HG02973 (cell line): ENCODE measurements at regions not wholly inside any gene's neighbourhood (a gene's known extent, or its start where the extent isn't known, plus 50 kb on each side); places are given as distances from the start of the nearest gene placed in this dataset.
"Not testable (repeated sequence)": the region's sequence is repeated elsewhere in the genome, so short reads cannot be mapped to it uniquely, and the experiment has no call there.

Experiments used
- ATAC-seq: cut with Tn5 transposase; IDR thresholded peaks from one replicate; pipeline ENCODE4 v1.9.1; 2021; ENCODE audit warnings: moderate library complexity; ENCODE audit not compliant: unreplicated experiment

DNA sequence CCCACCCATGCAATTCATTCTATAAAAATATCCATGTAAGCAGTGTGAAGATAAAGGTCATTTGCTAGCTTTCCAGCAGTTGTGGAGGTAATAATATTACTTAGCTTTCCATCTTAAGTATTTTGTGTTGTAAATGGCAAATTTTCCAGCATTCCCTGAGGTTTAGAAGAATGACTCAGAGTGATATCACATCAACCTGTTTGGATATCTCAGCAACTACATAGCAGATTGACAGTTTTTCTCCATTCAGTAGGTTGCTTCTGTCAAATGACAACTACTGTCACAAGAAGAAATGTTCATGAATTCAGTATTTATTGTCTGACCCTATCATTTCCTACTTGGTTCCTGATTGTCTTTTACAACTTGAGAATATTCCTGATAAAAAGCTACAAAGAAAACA is 434.9 kb upstream of the GALNTL6 start:
- ATAC-seq: no peak

DNA sequence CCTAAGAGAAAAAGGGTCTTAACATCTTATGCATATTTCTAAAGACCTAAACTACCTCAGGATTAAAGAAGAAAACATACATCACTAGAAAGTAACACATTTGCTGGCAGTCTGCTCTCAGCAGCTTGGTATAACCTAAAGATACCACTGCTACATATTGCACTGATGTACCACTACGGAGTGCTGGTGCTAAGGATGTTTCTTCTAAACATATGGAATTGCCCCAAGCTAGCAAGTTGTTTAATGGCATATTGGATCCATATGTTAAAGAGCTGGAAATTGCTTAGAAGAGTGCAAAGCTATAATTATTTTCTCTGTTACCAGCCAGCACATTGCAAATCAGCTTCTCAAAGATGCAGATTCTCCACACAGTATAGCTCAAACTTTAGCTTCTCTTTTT is 436.5 kb upstream of the GALNTL6 start:
- ATAC-seq: no peak

DNA sequence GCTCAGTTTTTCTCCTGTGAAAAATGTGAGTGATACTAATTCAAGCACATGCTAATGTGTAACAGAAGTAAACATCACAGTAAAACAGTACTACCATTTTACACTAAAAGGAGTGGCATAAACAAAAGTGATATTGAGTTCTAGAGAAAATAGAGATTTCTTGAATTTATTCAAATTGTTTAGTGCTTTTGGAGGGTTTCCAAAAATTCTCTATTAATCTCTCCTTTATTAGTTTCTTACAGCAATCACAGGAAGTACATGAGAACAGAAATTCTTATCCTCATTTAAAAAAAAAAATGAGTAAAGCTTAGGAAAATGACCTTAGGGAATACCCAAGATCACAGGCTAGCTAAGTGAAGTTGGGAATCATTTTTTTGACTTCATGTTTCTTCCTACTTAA is 459.7 kb upstream of the GALNTL6 start:
- ATAC-seq: no peak

DNA sequence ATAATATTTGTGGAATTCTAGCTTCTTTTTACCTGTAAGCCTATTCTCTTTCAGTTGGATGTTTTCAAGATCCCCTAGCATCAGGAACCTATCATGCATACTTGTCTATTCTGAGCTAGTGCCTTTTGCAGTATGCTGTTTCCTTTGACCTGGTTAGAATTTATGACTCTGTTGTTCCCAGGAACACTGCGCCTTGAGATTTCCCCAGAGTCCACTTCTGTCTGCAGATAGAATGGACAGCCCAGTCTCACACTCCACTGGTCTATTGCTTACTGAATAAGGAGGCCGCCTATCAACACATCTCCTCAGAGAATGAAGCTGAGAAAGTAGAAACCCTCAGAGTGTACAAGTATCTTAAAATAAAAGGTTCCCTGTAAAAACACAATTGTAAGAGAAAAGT is 465.1 kb upstream of the GALNTL6 start:
- ATAC-seq: no peak

DNA sequence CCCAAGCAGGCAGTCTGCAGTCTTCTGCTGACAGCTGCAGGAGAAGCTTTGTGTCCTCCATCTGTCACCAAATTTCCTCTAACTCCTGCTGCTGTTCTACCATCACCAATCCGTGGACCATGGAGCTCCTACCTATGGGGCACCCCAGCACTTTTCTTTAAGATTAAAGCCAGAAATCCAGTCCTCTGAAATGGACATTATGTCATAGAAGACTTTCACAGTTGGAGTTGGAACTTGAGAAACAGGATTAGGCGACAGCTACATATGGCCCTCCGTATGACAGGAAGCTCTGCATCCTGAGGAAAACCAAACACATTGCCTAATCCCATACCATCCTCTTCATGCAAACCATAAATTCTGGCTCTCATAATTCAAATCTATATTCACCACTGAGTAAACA is 470.6 kb upstream of the GALNTL6 start:
- no peak for ATAC-seq

DNA sequence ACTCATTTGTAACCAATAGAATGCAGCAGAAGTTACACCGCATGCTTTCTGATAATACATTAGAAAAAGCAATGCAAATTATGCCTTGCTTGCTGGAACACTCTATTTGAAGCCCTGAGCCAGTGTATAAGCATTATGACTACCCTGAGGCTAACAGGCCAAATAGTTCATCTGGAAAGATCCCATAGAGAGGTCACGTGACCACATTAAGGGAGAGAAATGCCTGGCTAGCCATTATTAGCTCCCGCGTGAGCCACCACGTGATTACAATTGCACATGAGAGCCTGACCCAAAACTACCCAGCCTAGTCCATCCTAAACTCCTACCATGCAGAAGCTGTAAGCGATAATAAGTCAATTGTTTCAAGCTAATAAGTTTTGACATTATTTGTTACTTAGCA is 472.9 kb upstream of the GALNTL6 start:
- no peak for ATAC-seq

DNA sequence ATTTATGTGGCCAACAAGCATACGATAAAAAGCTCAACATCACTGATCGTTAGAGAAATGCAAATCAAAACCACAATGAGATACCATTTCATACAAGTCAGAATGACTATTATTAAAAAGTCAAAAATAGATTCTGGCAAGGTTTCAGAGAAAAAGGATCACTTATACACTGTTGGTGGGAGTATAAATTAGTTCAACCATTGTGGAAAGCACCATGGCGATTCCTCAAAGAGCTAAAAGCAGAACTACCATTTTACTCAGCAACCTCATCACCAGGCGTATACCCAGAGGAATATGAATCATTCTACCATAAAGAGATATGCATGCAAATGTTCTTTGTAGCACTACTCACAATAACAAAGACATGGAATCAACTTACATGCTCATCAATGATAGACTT is 478.7 kb upstream of the GALNTL6 start:
- peak; percentile 86 for ATAC-seq

DNA sequence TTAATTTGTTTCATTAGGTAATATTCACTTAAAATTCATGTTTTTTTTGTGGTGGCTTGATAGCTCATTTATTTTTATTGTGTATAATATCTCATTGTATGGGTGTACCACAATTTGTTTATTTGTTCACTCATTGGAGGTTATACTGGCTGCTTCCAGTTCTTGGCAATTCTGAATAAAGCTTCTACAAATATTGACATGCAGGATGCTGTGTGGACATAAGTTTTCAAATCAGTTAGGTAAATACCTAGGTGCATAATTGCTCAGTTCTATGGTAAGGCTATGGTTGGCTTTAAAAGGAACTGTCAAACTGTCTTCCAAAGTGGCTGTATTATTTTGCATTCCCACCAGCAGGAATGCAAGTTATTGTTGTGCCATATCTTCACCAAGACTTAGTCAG is 504.5 kb upstream of the GALNTL6 start:
- no peak for ATAC-seq

DNA sequence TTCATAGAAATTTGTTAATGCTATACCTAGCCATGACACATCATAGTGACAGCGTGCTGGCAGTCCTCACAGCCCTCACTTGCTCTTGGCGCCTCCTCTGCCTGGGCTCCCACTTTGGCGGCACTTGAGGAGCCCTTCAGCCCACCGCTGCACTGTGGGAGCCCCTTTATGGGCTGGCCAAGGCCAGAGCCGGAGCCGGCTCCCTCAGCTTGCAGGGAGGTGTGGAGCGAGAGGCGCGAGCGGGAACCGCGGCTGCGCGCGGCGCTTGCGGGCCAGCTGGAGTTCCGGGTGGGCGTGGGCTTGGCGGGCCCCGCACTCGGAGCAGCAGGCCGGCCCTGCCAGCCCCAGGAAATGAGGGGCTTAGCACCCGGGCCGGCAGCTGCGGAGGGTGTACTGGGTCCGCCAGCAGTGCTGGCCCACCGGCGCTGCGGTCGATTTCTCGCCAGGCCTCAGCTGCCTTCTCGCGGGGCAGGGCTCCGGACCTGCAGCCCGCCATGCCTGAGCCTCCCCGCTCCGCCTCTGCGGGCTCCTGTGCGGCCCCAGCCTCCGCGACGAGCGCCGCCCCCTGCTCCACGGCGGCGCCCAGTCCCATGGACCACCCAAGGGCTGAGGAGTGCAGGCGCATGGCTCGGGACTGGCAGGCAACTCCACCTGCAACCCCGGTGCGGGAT is 515.0 kb upstream of the GALNTL6 start:
- not testable (repeated sequence) for ATAC-seq

DNA sequence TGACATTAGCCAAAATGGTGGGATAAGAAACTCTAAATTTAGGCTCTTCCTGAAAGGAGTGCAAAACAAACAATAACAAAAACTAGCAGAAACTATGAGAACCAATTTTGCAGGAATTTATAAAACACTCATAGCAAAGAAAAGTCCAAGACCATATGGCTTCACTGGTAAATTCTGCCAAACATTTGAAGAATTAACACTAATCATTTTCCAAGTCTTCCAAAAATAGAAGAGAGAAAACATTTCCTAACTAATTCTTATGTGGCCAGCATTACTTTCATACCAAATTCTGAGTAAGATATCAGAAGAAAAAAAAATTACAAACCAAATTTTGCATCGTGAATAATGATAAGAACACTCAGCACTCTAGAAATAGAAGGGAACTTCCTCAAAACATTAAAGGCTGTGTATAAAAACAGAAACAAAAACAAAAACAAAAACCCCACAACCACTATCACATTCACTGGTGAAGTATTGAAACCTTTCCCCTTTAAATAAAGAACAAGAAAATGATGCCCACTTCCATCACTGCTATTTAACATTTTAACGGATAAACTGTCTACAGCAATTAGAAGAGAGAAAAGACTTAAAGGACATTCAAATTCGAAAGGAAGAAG is 524.3 kb upstream of the GALNTL6 start:
- no peak for ATAC-seq

DNA sequence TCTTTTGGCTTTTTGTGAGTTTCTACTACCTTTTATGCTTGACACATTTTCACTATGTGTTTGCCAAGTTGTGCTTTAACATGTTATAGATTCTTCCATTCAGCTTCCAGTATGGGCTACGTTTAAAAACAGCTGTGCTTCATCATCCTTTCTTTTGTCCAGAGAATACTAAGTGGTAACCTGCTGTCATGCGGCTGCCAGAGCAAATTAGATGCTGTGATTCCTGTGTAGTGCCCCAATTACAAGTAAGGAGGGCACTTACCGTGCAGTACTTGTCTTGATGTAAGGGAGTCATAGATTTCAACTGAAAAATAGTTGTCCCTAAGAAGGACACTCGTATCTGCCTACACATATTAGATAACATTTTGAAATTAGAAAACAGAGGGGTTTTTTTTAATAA is 531.8 kb upstream of the GALNTL6 start:
- ATAC-seq: no peak

DNA sequence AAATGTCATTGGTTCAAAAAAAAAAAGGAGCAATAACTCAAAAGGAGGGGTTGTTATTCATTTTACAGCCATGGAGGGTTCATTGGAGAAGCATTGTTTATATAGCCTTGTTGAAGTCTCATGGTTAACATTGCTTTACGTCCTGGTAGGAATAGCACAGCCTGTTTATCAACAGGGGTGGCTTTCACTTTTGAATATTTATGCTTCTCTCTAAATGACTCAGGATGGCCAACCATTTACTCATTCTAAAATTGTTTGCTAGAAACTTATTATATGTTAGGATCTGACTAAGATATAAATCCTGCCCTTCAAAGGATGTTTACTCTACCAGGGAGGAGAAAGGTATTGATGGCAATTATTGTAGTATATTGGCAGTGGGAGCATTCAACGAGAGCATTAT is 534.1 kb upstream of the GALNTL6 start:
- peak; percentile 51 for ATAC-seq

DNA sequence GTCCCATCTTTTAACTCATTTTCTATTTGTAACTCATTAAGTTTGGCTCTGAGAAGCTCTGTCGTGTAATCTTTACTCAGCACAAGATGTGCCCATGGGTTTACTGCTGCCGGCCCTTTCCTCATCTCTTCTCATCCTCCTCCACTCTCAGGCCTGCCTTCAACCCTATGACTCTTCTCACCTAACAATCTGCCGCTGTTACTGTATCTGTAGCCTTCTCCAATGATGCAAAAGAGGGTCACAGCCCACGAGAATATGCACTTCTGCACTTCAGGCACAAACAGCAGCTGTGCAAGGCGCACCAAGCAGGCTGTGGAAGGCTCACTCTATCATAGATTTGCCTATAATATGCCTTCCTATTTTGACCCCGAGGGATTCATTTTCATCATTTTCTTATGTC is 546.5 kb upstream of the GALNTL6 start:
- no peak for ATAC-seq

DNA sequence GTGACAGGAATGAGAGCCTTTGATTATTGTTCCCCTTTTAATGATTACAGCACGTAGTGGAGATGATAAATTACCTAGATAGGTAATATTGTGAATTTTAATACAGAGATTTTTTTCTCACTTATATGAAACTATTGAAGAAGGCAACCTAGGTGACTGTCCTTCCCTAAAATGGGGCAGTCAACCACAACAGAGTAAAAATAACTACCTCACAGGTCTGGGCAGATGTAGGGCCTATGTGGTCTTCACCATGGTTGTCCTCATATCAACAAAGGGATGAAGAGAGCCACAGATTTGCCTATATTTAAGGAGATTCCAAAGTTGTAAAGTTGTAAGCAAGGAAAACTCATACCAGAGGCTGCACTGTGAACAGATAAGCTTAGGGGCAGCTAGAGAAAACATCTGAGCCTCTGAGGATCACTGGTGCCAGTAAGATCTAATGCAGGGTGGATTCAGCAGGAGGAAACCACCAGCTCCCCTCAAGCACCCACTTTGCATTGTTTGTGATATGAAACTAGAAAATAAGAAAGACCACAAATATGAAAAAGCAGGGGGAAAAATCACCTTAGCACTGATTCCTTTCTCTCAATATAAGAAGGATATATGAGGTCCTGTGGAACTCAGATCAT is 547.9 kb upstream of the GALNTL6 start:
- ATAC-seq: no peak

DNA sequence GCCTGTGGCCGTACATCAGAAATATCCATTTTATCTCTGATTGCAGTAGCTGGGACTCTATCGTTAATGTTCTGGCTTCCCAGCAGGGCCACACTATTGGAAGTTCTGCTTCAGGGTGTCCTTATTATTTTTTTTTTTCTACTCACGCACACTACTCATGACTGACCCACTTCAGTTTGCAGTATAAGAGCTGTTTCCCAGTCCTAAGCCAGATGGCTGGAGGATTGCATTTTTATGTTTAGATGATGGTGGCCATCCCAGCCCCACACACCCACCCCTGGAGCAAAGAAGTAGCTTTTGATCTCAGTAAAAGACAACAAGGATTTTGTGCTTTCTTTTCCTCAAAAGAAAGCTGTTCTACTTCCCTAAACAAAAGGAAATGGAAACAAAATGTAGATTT is 557.0 kb upstream of the GALNTL6 start:
- ATAC-seq: no peak

DNA sequence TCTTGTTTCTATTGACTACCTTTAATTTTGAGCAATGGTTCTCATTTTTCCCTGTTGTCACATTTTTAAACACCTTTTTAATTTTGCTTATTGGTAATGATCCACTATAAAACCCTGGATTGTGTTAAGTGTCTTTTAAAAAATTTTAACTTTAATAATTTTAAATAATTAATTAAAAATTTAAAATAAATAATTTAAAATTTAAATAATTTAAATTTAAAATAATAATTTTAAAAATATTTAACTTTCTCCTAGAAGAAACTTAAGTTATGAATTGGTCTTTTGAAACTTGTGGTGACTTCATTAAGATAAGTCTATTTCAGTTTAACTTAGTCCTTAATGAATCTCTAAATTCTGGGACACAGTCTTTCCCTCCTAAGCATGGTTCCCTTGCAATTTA is 566.3 kb upstream of the GALNTL6 start:
- no peak for ATAC-seq

DNA sequence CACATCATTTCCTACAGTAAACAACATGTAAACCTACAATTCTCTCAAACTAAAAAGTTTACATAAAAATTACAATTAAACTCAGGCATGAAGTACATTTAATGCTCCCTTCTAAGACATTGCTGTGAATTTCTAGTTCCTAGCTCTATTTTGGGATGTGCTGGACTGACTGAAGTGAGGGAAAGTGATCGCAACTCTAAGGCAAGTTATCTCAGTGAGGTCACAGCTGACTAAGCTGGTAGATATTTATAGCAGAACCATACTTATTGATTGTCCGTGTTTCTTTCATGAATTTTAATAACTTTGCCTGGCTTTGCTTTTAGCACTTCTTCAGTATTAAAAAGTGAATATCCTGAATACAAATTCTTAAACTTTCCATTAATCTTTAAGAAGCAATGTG is 570.4 kb upstream of the GALNTL6 start:
- no peak for ATAC-seq

DNA sequence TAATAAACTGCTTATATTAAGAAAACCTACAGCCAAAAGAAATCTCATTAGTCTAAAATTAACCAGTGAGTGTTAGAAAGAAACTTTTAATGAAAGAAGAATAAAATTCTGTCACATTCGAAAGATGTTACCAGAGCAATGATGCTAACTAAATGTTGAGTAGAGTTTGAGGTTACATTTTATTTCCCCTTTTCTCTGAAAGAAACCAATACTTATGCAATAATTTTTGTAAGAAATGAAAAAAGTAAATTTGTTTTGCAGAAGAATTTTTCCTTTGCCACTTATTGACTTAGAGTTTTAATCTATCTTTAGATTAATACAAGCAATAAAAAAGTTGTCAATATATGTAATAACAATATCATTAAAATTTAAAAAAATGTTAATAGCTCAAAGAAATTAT is 574.0 kb upstream of the GALNTL6 start:
- no peak for ATAC-seq

DNA sequence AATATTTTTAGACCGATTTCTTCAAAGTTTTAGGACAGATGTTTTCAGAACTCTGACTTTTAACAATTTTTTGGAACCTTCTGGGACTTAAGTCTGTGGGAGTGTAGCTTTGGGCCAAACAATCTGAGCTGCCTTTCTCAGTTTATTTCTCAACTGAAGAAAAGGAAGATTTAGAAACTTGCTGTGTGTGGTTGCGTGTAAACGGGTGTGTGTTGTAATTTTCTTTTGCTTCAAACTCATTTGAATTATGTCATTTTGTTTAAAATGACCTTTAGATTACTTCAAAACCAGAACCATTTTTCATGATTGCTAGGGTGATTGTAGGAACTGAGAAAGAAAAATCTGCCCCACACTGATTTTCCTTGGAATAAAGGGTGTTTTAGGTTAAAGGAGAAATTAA is 577.7 kb upstream of the GALNTL6 start:
- no peak for ATAC-seq

DNA sequence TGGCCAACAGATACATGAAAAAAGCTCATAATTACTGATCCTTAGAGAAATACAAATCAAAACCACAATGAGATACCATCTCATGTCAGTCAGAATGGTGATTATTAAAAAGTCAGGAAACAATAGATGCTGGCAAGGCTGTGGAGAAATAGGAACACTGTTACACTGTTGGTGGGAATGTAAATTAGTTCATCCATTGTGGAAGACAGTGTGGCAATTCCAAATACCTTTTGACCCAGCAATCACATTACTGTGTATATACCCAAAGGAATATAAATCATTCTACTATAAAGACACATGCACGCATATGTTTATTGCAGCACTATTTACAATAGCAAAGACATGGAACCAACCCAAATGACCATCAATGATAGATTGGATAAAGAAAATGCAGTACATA is 583.9 kb upstream of the GALNTL6 start:
- not testable (repeated sequence) for ATAC-seq

DNA sequence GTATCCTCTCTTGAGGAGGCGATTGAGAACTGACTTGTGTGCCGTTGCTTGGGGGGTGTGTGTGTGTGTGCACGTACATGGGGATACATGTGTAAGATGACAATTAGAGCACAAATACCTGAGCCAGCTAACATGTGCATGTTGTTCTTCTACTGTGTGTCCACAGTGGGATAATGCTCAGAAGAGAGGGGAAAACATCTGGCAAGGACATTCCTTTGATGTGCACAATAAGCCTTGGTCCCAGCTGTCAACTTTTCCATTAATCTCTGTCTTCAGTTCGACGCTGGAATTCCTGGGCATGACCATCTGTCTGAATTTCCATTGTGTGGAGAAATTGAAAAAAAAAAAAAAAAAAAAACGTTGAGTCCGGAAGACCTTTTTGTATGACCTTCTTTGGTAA is 592.0 kb upstream of the GALNTL6 start:
- no peak for ATAC-seq

DNA sequence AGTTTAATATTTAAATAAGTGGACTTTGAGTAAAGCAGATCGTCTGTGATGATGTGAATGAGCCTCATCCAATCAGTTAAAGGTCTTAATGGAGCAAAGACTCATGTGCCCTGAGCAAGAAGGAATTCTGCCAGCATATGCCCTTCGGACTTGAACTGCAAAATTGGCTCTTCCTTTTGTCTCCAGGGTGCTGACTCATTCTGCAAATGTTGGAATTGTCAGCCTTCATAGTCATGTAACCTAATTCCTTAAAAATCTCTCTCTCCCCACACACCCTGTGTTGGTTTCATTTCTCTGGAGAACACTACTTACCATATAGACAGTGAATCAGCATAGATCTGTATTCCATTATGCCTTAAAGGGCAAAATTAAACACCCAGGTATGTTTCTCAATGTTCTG is 609.8 kb upstream of the GALNTL6 start:
- ATAC-seq: no peak

DNA sequence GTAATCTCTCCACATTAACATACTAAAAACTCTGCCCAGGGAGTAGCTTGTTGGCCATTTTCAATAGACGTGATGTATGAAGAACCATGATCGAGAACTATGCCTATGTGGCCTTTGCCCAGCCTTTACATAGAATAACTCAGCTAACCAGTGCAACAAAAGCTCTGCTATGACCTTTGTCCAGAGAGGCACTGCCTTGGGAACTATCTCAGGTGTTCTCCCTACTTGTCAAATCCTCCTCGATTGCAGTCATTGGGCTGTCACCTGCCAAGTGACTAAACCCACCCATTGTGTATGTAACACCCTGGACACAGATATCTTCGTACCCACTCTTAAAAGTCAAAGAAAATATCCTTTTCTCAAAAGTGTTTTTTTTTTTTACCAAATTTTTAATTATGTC is 610.3 kb upstream of the GALNTL6 start:
- no peak for ATAC-seq
